GM13977 (cell line): ENCODE measurements at regions not wholly inside any gene's neighbourhood (a gene's known extent, or its start where the extent isn't known, plus 50 kb on each side); places are given as distances from the start of the nearest gene placed in this dataset.
"Not testable (repeated sequence)": the region's sequence is repeated elsewhere in the genome, so short reads cannot be mapped to it uniquely, and the experiment has no call there.

Source experiments
- DNase-seq: peaks from one replicate; pipeline ENCODE4 v3.0.0; 2012; ENCODE audit warnings: low spot score
- CTCF ChIP-seq: IDR thresholded peaks from 2 replicates; pipeline ENCODE4 v1.5.1; 2012; ENCODE audit warnings: mild to moderate bottlenecking, control low read depth; ENCODE audit not compliant: insufficient read depth; ENCODE audit errors: extremely low read depth, missing control alignments
- in situ Hi-C: fragments of 300-500 bp; cut with MboI; formaldehyde crosslinking; loops from one replicate; pipeline ENCODE4 v1.12.0; 2022; ENCODE audit warnings: low sequenced_read_pairs, low pct_unique_long_range_greater_than_20kb, mixed read lengths, inconsistent platforms; ENCODE audit not compliant: unreplicated experiment

DNA sequence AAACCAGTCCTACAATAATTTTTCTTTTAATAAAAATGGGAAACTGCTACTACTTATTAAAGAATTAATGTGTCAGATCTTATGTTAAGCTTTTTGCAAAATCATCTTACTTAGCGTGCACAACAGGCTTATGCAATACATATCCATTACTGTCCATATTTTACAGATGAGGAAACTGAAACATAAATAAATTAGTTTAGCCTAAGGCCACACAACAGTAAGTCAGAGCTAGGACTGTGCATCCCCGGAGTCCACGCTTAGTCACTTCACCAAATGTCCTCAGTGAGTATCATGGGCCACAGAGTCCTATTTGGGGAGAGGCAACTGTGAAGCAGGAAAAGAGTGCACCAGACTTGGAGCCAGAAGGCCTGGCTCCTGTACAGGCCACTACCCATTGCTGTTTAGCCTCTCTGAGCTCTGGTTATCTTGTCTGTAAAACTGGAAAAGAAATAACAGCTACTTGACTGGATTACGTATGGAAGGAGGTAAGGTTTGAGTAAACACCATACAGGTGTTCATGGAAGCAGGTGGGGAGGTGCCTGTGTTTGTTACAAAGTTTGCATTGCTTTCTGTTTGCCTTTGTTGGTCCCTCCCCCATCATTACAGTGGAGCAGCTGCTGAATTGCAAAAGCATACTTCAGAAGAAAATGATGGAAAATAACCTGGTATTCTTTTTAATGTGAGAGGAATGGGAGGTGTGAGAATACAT lies 192.8 kb downstream of the FCRL5 start:
- no peak for DNase-seq
- no peak for TF ChIP-seq CTCF
- in situ Hi-C loops: loop anchor here (25.0 kb wide), 1 partner anchor 172 kb away; no protein-coding TSS in a partner anchor

GRCh38 chr1:157357111-157357510 lies 195.2 kb downstream of the FCRL5 start:
- in situ Hi-C loops: loop anchor here (25.0 kb wide), 1 partner anchor 170 kb away; no protein-coding TSS in a partner anchor
- DNase-seq: no peak
- TF ChIP-seq CTCF: no peak

GRCh38 chr1:157356601-157357000 lies 195.7 kb downstream of the FCRL5 start:
- TF ChIP-seq CTCF: no peak
- in situ Hi-C loops: loop anchor here (25.0 kb wide), 1 partner anchor 169 kb away; no protein-coding TSS in a partner anchor
- no peak for DNase-seq

DNA sequence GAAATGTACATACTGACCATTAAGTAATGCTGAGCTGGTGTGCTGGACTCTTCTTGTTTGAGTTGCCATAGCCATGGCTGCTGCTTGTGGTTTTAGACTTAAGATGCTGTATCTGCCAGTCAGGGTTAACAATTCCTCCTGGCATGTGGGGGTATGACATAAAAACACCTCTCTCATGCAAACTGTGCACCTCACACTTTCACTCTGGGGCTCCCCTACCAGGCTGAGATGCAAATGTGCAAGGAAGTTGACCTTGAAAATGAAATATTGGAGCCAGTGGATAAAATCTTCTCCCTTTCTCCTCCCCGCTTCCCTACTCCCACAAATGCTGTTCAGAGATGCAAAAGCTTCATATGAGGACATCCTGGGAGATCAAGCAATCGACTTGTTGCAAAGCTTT lies 198.8 kb downstream of the FCRL5 start:
- in situ Hi-C loops: loop anchor here (25.0 kb wide), 1 partner anchor 166 kb away; no protein-coding TSS in a partner anchor
- no peak for DNase-seq
- no peak for TF ChIP-seq CTCF

- DNase-seq: no peak
- no peak for TF ChIP-seq CTCF
- in situ Hi-C loops: loop anchor here (25.0 kb wide), 1 partner anchor 166 kb away; no protein-coding TSS in a partner anchor
These were observed 199.4 kb downstream of the FCRL5 start for GRCh38 chr1:157352817-157353408.

DNA sequence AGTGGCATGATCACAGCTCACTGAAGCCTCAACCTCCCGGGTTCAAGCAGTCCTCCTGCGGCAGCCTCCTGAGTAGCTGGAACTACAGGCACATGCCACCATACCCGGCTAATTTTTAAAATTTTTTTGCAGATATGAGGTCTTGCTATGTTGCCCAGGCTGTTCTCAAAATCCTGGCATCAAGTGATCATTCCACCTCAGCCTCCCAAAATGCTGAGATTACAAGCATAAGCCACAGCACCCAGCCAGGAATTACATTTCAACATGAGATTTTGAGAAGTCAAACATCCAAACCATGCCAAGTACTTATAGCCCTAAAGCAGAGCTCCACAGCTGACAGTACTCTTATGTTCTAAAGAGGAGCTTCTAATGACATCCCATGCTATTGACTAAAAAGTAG lies 200.1 kb downstream of the FCRL5 start:
- no peak for TF ChIP-seq CTCF
- DNase-seq: no peak
- in situ Hi-C loops: loop anchor here (25.0 kb wide), 1 partner anchor 165 kb away; no protein-coding TSS in a partner anchor

GRCh38 chr1:157351800-157352199 lies 200.5 kb downstream of the FCRL5 start:
- not testable (repeated sequence) for DNase-seq
- in situ Hi-C loops: loop anchor here (25.0 kb wide), 1 partner anchor 164 kb away; no protein-coding TSS in a partner anchor
